GM21423 (cell line): ENCODE measurements at regions not wholly inside any gene's neighbourhood (a gene's known extent, or its start where the extent isn't known, plus 50 kb on each side); places are given as distances from the start of the nearest gene placed in this dataset.

Experiments
- ATAC-seq: cut with Tn5 transposase; IDR thresholded peaks from one replicate; pipeline ENCODE4 v1.9.1; 2021; ENCODE audit warnings: mild to moderate bottlenecking, moderate library complexity; ENCODE audit not compliant: unreplicated experiment

GRCh38 chr2:136407117-136407951, 289.4 kb upstream of the CXCR4 start:
- ATAC-seq = no peak

- no peak for ATAC-seq
Measured at GRCh38 chr2:136404925-136405324, 287.0 kb upstream of the CXCR4 start.

GRCh38 chr2:136404176-136404575, 286.2 kb upstream of the CXCR4 start:
- no peak for ATAC-seq

- no peak for ATAC-seq
Measured at GRCh38 chr2:136402281-136402680, 284.3 kb upstream of the CXCR4 start.

GRCh38 chr2:136399667-136400289, 281.8 kb upstream of the CXCR4 start:
- no peak for ATAC-seq

GRCh38 chr2:136395582-136395981, 277.6 kb upstream of the CXCR4 start:
- no peak for ATAC-seq

- ATAC-seq = peak; percentile 62
Measured at GRCh38 chr2:136394136-136395060, 276.4 kb upstream of the CXCR4 start.

GRCh38 chr2:136393514-136393913, 275.6 kb upstream of the CXCR4 start:
- ATAC-seq = no peak

GRCh38 chr2:136392897-136393505, 275.1 kb upstream of the CXCR4 start:
- ATAC-seq = no peak

- ATAC-seq = peak; percentile 75
Measured at GRCh38 chr2:136389809-136390208, 271.9 kb upstream of the CXCR4 start.

GRCh38 chr2:136386046-136386445, 268.1 kb upstream of the CXCR4 start:
- no peak for ATAC-seq

GRCh38 chr2:136384531-136385303, 266.8 kb upstream of the CXCR4 start:
- peak; percentile 43 for ATAC-seq

- ATAC-seq = no peak
Measured at GRCh38 chr2:136383167-136383566, 265.2 kb upstream of the CXCR4 start.

- peak; percentile 71 for ATAC-seq
Measured at GRCh38 chr2:136381722-136382633, 264.0 kb upstream of the CXCR4 start.

GRCh38 chr2:136381245-136381644, 263.3 kb upstream of the CXCR4 start:
- ATAC-seq = no peak

- no peak for ATAC-seq
Measured at GRCh38 chr2:136378712-136379595, 261.0 kb upstream of the CXCR4 start.

- no peak for ATAC-seq
Measured at GRCh38 chr2:136377423-136378382, 259.8 kb upstream of the CXCR4 start.
